T follicular helper cell (primary cell): ENCODE measurements at regions not wholly inside any gene's neighbourhood (a gene's known extent, or its start where the extent isn't known, plus 50 kb on each side); places are given as distances from the start of the nearest gene placed in this dataset.
"Not testable (repeated sequence)": the region's sequence is repeated elsewhere in the genome, so short reads cannot be mapped to it uniquely, and the experiment has no call there.

ENCODE experiments used
- DNase-seq: peaks from one replicate; pipeline ENCODE4 v3.0.0-alpha.2; 2020; ENCODE audit warnings: low read depth

- DNase-seq, result not testable (repeated sequence)
These were observed 83.1 kb upstream of the GOLGA6L4 start for GRCh38 chr15:84152381-84152979.

- not testable (repeated sequence) for DNase-seq
These were observed 81.9 kb upstream of the GOLGA6L4 start for GRCh38 chr15:84153655-84154140.

- not testable (repeated sequence) for DNase-seq
These were observed 81.3 kb upstream of the GOLGA6L4 start for GRCh38 chr15:84154314-84154713.

DNA sequence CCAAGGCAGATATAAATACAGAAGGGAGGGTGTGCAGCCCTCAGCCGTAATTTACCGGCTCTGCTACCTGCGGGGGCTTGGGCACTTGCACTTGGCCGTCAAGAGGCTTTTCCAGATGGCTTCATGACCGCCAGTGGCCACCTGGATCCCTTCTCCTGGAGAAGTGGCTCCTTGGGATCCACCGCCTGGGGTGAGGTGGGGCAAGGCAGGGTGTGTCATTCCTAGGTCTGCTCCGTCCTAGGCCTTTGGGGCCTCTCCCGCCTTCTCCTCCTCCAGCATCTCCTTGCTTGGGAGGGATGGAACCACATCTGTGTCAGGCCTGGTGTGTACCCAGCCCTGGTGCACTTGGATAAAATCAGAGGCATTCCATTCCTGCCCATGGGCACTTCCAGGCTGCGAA, 80.8 kb upstream of the GOLGA6L4 start:
- not testable (repeated sequence) for DNase-seq

- DNase-seq, result not testable (repeated sequence)
These were observed 79.6 kb upstream of the GOLGA6L4 start for GRCh38 chr15:84155792-84156587.

- DNase-seq, result not testable (repeated sequence)
These were observed 79.1 kb upstream of the GOLGA6L4 start for GRCh38 chr15:84156588-84156840.

- DNase-seq, result not testable (repeated sequence)
These were observed 78.4 kb upstream of the GOLGA6L4 start for GRCh38 chr15:84157056-84157632.

GRCh38 chr15:84157857-84158256, 77.7 kb upstream of the GOLGA6L4 start:
- not testable (repeated sequence) for DNase-seq

GRCh38 chr15:84159346-84160269, 76.0 kb upstream of the GOLGA6L4 start:
- DNase-seq, result not testable (repeated sequence)

DNA sequence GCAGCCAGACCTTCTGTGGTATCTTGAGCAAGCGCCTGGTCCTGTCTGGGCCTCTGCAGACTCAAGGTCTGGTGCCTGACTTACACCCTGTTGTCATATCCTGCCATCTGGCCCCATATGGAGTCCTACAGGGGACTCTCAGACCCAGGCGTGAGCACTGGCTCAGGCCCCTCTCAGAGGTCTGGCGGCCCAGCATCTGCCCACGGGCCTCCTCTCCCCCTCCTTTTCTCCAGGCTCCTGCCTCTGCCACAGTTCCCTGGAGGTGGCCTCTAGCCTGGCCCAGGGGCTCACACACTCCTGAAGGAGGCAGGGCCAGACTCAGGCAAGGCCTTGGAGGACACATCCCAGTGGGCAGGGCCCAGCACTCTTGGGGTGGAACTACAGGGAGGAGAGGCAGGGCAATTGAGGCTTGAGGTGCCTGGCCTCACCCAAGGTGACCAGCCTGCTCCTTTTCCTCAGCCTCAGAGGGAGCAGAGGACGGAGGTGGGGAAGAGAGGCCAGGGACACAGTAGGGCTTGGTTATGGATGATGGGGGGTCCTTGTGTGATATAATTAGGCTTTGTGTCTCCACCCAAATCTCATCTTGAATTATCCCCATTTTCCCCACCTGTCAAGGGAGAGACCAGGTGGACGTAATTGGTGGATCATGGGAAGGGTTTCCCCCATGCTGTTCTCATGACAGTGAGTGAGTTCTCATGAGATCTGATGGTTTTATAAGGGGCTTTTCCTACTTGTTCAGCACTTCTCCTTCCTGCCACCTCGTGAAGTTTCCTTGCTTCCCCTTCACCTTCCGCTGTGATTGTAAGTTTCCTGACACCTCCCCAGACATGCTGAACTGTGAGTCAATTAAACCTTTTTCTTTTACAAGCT, 70.9 kb upstream of the GOLGA6L4 start:
- not testable (repeated sequence) for DNase-seq

- DNase-seq, result not testable (repeated sequence)
These were observed 65.5 kb upstream of the GOLGA6L4 start for GRCh38 chr15:84170029-84170428.

- DNase-seq, result not testable (repeated sequence)
These were observed 62.4 kb upstream of the GOLGA6L4 start for GRCh38 chr15:84173231-84173610.
